ENCODE measurements at regions not wholly inside any gene's neighbourhood (a gene's known extent, or its start where the extent isn't known, plus 50 kb on each side); places are given as distances from the start of the nearest gene placed in this dataset.

DNA sequence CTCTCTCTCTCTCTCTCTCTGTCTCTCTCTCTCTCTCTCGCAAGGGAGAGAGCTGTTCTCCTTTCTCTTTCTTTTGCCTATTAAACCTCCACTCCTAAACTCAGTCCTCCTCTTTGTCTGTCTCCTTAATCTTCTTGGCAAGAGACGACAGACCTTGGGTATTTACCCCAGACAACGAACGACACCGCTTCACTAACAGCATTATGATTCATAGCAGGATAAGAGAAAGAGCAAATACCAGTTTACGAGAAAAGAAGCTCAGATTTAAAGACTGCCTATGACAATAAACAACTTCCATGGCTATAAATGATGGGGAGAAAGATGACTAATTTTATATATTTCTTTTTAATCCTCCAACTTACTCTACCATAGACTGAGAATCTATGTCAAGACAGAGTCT is 1396.5 kb upstream of the CELF2 start:
- Histone ChIP-seq H3K36me3 (ENCODE audit: control insufficient read depth, insufficient read depth, low read length) (no peaks in the 10 kb centered on the region), H3K27me3 (ENCODE audit: control insufficient read depth, insufficient read depth, low read length) (no peaks in the 10 kb centered on the region), H3K4me3 (ENCODE audit: low read depth, low read length) (no peak overlapping the region)
- TF ChIP-seq CTCF (IDR thresholded peaks at IDR 0.05; ENCODE audit: insufficient read depth, low read length, poor library complexity, severe bottlenecking), result no peak
- DNase-seq (ENCODE audit: low read depth), result no peak

- H3K36me3 ChIP-seq (ENCODE audit: control insufficient read depth, insufficient read depth, low read length), result no peaks in the 10 kb centered on the region
- no peak overlapping the region for H3K4me3 ChIP-seq (ENCODE audit: low read depth, low read length)
- no peak for DNase-seq (ENCODE audit: low read depth)
- H3K27me3 ChIP-seq (ENCODE audit: control insufficient read depth, insufficient read depth, low read length), result no peaks in the 10 kb centered on the region
- no peak for TF ChIP-seq CTCF (IDR thresholded peaks at IDR 0.05; ENCODE audit: insufficient read depth, low read length, poor library complexity, severe bottlenecking)
These were observed 1392.4 kb upstream of the CELF2 start for GRCh38 chr10:9625304-9625703.

GRCh38 chr10:9634466-9634865 is 1383.2 kb upstream of the CELF2 start:
- H3K4me3 ChIP-seq (ENCODE audit: low read depth, low read length), result no peak overlapping the region
- no peaks in the 10 kb centered on the region for H3K27me3 ChIP-seq (ENCODE audit: control insufficient read depth, insufficient read depth, low read length)
- TF ChIP-seq CTCF (IDR thresholded peaks at IDR 0.05; ENCODE audit: insufficient read depth, low read length, poor library complexity, severe bottlenecking), result no peak
- peak; percentile 21 for DNase-seq (ENCODE audit: low read depth)
- no peaks in the 10 kb centered on the region for H3K36me3 ChIP-seq (ENCODE audit: control insufficient read depth, insufficient read depth, low read length)

- H3K36me3 ChIP-seq (ENCODE audit: control insufficient read depth, insufficient read depth, low read length), result no peaks in the 10 kb centered on the region
- no peak overlapping the region for H3K4me3 ChIP-seq (ENCODE audit: low read depth, low read length)
- DNase-seq (ENCODE audit: low read depth), result no peak
- no peaks in the 10 kb centered on the region for H3K27me3 ChIP-seq (ENCODE audit: control insufficient read depth, insufficient read depth, low read length)
- no peak for TF ChIP-seq CTCF (IDR thresholded peaks at IDR 0.05; ENCODE audit: insufficient read depth, low read length, poor library complexity, severe bottlenecking)
These were observed 1382.0 kb upstream of the CELF2 start for GRCh38 chr10:9635691-9636090.

GRCh38 chr10:9636216-9636615 is 1381.5 kb upstream of the CELF2 start:
- Histone ChIP-seq H3K4me3 (ENCODE audit: low read depth, low read length) (no peak overlapping the region), H3K36me3 (ENCODE audit: control insufficient read depth, insufficient read depth, low read length) (no peaks in the 10 kb centered on the region), H3K27me3 (ENCODE audit: control insufficient read depth, insufficient read depth, low read length) (no peaks in the 10 kb centered on the region)
- no peak for TF ChIP-seq CTCF (IDR thresholded peaks at IDR 0.05; ENCODE audit: insufficient read depth, low read length, poor library complexity, severe bottlenecking)
- no peak for DNase-seq (ENCODE audit: low read depth)

DNA sequence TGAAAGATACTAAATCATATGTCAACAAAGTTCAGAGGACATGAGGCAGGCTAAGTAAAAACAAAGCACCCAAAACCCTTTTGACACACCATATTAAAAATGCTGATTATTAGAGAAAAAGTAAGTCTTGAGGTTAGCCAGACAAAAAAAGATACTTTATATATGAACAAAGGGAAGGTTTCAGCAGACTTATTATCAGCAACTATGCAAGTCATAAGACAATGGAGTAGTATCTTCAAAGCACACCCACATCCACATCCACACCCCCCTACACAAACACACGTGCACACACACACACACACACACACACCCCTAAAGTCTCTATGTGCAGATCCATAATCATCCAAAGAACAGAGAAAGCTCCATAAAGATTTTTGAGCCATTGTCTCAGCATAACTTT is 1373.9 kb upstream of the CELF2 start:
- Histone ChIP-seq H3K36me3 (ENCODE audit: control insufficient read depth, insufficient read depth, low read length) (no peaks in the 10 kb centered on the region), H3K27me3 (ENCODE audit: control insufficient read depth, insufficient read depth, low read length) (no peaks in the 10 kb centered on the region), H3K4me3 (ENCODE audit: low read depth, low read length) (no peak overlapping the region)
- TF ChIP-seq CTCF (IDR thresholded peaks at IDR 0.05; ENCODE audit: insufficient read depth, low read length, poor library complexity, severe bottlenecking), result no peak
- no peak for DNase-seq (ENCODE audit: low read depth)

Data from kidney epithelial cell (primary cell).